ENCODE measurements at regions not wholly inside any gene's neighbourhood (a gene's known extent, or its start where the extent isn't known, plus 50 kb on each side); places are given as distances from the start of the nearest gene placed in this dataset.

DNA sequence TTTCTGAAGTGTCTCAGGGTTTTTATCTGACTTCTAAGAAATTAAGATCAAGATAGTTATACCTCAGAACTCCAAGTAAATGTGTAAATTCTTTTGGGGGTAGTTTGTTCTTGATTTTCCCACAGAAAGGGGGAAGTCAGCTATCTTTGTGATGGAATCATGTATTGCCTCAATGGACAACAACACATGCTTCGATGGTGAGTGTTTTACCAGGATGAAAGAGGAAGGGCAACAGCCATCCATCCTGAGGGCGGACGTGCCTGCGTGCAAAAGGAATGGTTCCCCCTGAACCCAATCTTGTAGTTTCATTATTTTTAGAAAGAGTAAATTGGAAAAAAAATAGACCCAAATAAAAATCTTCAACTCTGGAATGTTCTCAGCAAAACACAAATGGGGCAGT, 67.2 kb upstream of the ZPBP start:
- Histone ChIP-seq H3K9ac (no peak overlapping the region), H3K4me3 (IDR thresholded peaks at IDR 0.05; ENCODE audit: insufficient read depth, low read depth, low read length) (no peak overlapping the region), H3K4me1 (ENCODE audit: low read depth, poor library complexity, severe bottlenecking) (no peaks in the 10 kb centered on the region), H3K79me2 (ENCODE audit: insufficient read depth, low read depth) (no peaks in the 10 kb centered on the region), H3K36me3 (ENCODE audit: insufficient read depth) (no peaks in the 10 kb centered on the region), H4K20me1 (ENCODE audit: insufficient read depth) (no peaks in the 10 kb centered on the region), H3K4me2 (no peak overlapping the region), H2AFZ (ENCODE audit: low read depth) (no peak overlapping the region), H3K27ac (no peak overlapping the region), H3K27me3 (ENCODE audit: insufficient read depth, low read depth) (no peaks in the 10 kb centered on the region)
- TF ChIP-seq, protein P1, sequence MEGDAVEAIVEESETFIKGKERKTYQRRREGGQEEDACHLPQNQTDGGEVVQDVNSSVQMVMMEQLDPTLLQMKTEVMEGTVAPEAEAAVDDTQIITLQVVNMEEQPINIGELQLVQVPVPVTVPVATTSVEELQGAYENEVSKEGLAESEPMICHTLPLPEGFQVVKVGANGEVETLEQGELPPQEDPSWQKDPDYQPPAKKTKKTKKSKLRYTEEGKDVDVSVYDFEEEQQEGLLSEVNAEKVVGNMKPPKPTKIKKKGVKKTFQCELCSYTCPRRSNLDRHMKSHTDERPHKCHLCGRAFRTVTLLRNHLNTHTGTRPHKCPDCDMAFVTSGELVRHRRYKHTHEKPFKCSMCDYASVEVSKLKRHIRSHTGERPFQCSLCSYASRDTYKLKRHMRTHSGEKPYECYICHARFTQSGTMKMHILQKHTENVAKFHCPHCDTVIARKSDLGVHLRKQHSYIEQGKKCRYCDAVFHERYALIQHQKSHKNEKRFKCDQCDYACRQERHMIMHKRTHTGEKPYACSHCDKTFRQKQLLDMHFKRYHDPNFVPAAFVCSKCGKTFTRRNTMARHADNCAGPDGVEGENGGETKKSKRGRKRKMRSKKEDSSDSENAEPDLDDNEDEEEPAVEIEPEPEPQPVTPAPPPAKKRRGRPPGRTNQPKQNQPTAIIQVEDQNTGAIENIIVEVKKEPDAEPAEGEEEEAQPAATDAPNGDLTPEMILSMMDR (conservative IDR thresholded peaks at IDR 0.05; ENCODE audit: low read depth, low read length): no peak

DNA sequence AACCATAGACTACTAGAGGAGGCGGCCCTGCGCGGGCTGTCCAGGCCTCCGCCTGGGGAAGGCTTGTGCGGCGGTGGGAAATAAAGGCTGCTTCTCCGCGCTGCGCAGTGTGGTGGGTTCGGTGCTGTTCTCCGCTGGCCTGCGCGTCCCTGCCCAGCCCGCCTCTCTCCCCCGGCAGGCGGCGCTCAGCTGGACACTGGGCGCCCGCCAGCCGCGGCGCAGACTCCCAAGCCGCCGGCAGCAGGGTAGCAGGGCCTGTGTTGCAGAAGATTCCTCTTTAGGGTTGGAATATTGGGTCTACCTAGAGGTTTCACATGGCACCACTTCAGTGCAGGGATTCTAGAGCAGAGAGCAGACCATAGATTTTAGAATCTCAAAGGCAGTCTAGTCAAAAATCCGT, 66.1 kb upstream of the ZPBP start:
- H4K20me1 ChIP-seq (ENCODE audit: insufficient read depth): no peaks in the 10 kb centered on the region
- TF ChIP-seq, protein P1 (conservative IDR thresholded peaks at IDR 0.05; ENCODE audit: low read depth, low read length): no peak
- H3K36me3 ChIP-seq (ENCODE audit: insufficient read depth): no peaks in the 10 kb centered on the region

DNA sequence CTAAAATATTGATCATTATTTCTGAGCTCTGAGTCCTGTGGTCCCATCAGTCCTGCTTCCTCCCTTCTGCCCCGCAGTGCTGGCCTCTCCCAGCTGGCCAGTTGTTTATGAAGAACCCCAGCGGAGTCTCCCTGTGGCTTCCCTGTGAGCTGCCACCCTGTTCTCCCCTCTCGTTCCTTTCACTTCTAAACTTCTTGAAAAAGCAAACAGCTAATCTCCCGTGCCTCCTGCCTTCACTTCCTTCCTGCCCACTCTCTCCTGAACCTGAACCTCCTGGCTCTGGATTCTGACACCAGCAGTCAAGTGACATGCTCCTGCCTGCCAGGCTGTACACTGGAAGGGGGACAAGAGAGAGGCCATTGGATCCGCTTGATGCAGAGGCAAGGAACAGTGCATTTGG, 63.7 kb upstream of the ZPBP start:
- Histone ChIP-seq H3K36me3 (ENCODE audit: insufficient read depth) (no peaks in the 10 kb centered on the region), H3K4me1 (ENCODE audit: low read depth, poor library complexity, severe bottlenecking) (peaks cover 12% of the 10 kb centered on the region), H3K4me2 (no peak overlapping the region), H4K20me1 (ENCODE audit: insufficient read depth) (no peaks in the 10 kb centered on the region), H3K79me2 (ENCODE audit: insufficient read depth, low read depth) (no peaks in the 10 kb centered on the region), H2AFZ (ENCODE audit: low read depth) (no peak overlapping the region), H3K27me3 (ENCODE audit: insufficient read depth, low read depth) (no peaks in the 10 kb centered on the region), H3K9ac (no peak overlapping the region), H3K27ac (no peak overlapping the region), H3K4me3 (IDR thresholded peaks at IDR 0.05; ENCODE audit: insufficient read depth, low read depth, low read length) (no peak overlapping the region)
- TF ChIP-seq, protein P1 (conservative IDR thresholded peaks at IDR 0.05; ENCODE audit: low read depth, low read length): no peak

More for the DNA sequence above, 66.1 kb upstream of the ZPBP start:
- Histone ChIP-seq H2AFZ (ENCODE audit: low read depth) (no peak overlapping the region), H3K27me3 (ENCODE audit: insufficient read depth, low read depth) (no peaks in the 10 kb centered on the region), H3K4me2 (no peak overlapping the region), H3K79me2 (ENCODE audit: insufficient read depth, low read depth) (no peaks in the 10 kb centered on the region), H3K27ac (no peak overlapping the region), H3K4me1 (ENCODE audit: low read depth, poor library complexity, severe bottlenecking) (no peaks in the 10 kb centered on the region), H3K9ac (no peak overlapping the region), H3K4me3 (IDR thresholded peaks at IDR 0.05; ENCODE audit: insufficient read depth, low read depth, low read length) (no peak overlapping the region)

DNA sequence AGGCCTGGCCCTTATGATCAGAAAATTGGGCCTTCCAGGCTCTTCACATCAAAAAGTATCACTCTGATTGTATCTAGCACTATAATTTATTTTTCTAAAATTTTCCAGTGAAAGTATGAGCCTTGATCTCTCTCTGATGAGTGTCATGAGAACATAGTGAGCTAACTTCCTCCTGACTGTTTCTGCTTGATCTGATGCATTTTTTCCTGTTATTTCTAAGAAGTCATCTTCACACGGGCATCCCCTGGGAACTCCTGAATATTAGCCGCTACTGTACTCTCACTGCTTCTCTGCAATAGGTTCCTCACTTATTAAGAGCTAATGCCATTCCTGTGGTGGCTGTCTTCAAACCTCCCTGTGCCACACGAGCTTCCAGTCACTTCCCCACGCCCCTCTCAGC, 63.1 kb upstream of the ZPBP start:
- H3K27me3 ChIP-seq (ENCODE audit: insufficient read depth, low read depth): no peaks in the 10 kb centered on the region
- H4K20me1 ChIP-seq (ENCODE audit: insufficient read depth): no peaks in the 10 kb centered on the region
- peaks cover 12% of the 10 kb centered on the region for H3K4me1 ChIP-seq (ENCODE audit: low read depth, poor library complexity, severe bottlenecking)
- no peak overlapping the region for H3K4me2 ChIP-seq
- H3K27ac ChIP-seq: no peak overlapping the region
- no peaks in the 10 kb centered on the region for H3K79me2 ChIP-seq (ENCODE audit: insufficient read depth, low read depth)
- H2AFZ ChIP-seq (ENCODE audit: low read depth): no peak overlapping the region
- H3K9ac ChIP-seq: no peak overlapping the region
- TF ChIP-seq, protein P1 (conservative IDR thresholded peaks at IDR 0.05; ENCODE audit: low read depth, low read length): no peak
- H3K4me3 ChIP-seq (IDR thresholded peaks at IDR 0.05; ENCODE audit: insufficient read depth, low read depth, low read length): no peak overlapping the region
- H3K36me3 ChIP-seq (ENCODE audit: insufficient read depth): no peaks in the 10 kb centered on the region
